HepG2 (cell line): ENCODE measurements at regions not wholly inside any gene's neighbourhood (a gene's known extent, or its start where the extent isn't known, plus 50 kb on each side); places are given as distances from the start of the nearest gene placed in this dataset.

Experiments
- ARNTL ChIP-seq: sonication (generic); formaldehyde crosslinking; IDR thresholded peaks from 2 replicates; pipeline ENCODE4 v1.4.0; 2020; ENCODE audit warnings: mild to moderate bottlenecking, missing genetic modification reagents
- CBX5 ChIP-seq: sonication (generic); formaldehyde crosslinking; IDR thresholded peaks from 2 replicates; pipeline ENCODE4 v1.4.0; 2020; ENCODE audit warnings: missing genetic modification reagents, borderline replicate concordance
- DPF2 ChIP-seq: sonication (generic); formaldehyde crosslinking; IDR thresholded peaks from 2 replicates; pipeline ENCODE4 v1.4.0; 2020; ENCODE audit warnings: mild to moderate bottlenecking, low read depth, missing genetic modification reagents, borderline replicate concordance
- HDAC6 ChIP-seq: fragments of 200-600 bp; sonication (generic); IDR thresholded peaks from 2 replicates; pipeline ENCODE4 v1.7.0; 2017; ENCODE audit warnings: mild to moderate bottlenecking, antibody characterized with exemption, low read length, low read depth
- HOXD1 ChIP-seq: sonication (generic); formaldehyde crosslinking; IDR thresholded peaks from 2 replicates; pipeline ENCODE4 v1.5.0; 2020; ENCODE audit warnings: missing genetic modification reagents
- KLF11 ChIP-seq: IDR thresholded peaks from 2 replicates; pipeline ENCODE4 v1.6.1; 2016; ENCODE audit warnings: missing compliant biosample characterization
- MYC ChIP-seq: sonication (generic); formaldehyde crosslinking; IDR thresholded peaks from 2 replicates; pipeline ENCODE4 v1.9.0; 2021; ENCODE audit warnings: missing genetic modification reagents, borderline replicate concordance
- PAX8 ChIP-seq: sonication (generic); formaldehyde crosslinking; IDR thresholded peaks from 2 replicates; pipeline ENCODE4 v1.8.0; 2022; ENCODE audit warnings: mild to moderate bottlenecking, missing genetic modification reagents, borderline replicate concordance
- PTBP1 ChIP-seq: fragments of 200-400 bp; formaldehyde crosslinking; IDR thresholded peaks from 2 replicates; pipeline ENCODE4 v1.6.1; 2018; ENCODE audit warnings: low read length, low read depth; ENCODE audit not compliant: poor library complexity, severe bottlenecking
- SALL2 ChIP-seq: sonication (generic); formaldehyde crosslinking; IDR thresholded peaks from 2 replicates; pipeline ENCODE4 v1.8.1; 2023; ENCODE audit warnings: mild to moderate bottlenecking, missing genetic modification reagents, inconsistent platforms
- SP5 ChIP-seq: IDR thresholded peaks from 2 replicates; pipeline ENCODE4 v1.6.1; 2016; ENCODE audit warnings: low read depth, borderline replicate concordance
- SUZ12 ChIP-seq: fragments of 150-350 bp; IDR thresholded peaks from 2 replicates; pipeline ENCODE4 v1.6.1; 2014; ENCODE audit warnings: low read depth, low read length
- THAP11 ChIP-seq: IDR thresholded peaks from 2 replicates; pipeline ENCODE4 v1.6.1; 2016; ENCODE audit warnings: missing biosample characterization, missing genetic modification reagents
- ZBTB26 ChIP-seq: IDR thresholded peaks from 2 replicates; pipeline ENCODE4 v1.6.1; 2016; ENCODE audit warnings: missing compliant biosample characterization, missing genetic modification reagents, borderline replicate concordance
- ZFP90 ChIP-seq: sonication (generic); formaldehyde crosslinking; IDR thresholded peaks from 2 replicates; pipeline ENCODE4 v1.8.0; 2022; ENCODE audit warnings: missing genetic modification reagents, mild to moderate bottlenecking, inconsistent platforms, borderline replicate concordance
- ZFYVE20 ChIP-seq: sonication (generic); formaldehyde crosslinking; IDR thresholded peaks from 2 replicates; pipeline ENCODE4 v1.8.0; 2023; ENCODE audit warnings: low read depth, mild to moderate bottlenecking, moderate library complexity, missing genetic modification reagents, borderline replicate concordance
- ZNF136 ChIP-seq: sonication (generic); formaldehyde crosslinking; IDR thresholded peaks from 2 replicates; pipeline ENCODE4 v1.8.1; 2022; ENCODE audit warnings: low read depth, mild to moderate bottlenecking, moderate library complexity, missing genetic modification reagents
- ZNF24 ChIP-seq: fragments of 450-650 bp; IDR thresholded peaks from 2 replicates; pipeline ENCODE4 v1.6.1; 2017; ENCODE audit warnings: antibody characterized with exemption, mild to moderate bottlenecking
- ZNF292 ChIP-seq: sonication (generic); formaldehyde crosslinking; IDR thresholded peaks from 2 replicates; pipeline ENCODE4 v1.8.1; 2022; ENCODE audit warnings: mild to moderate bottlenecking, low read depth, missing genetic modification reagents, borderline replicate concordance
- ZNF331 ChIP-seq: sonication (generic); formaldehyde crosslinking; IDR thresholded peaks from 2 replicates; pipeline ENCODE4 v1.4.0; 2020; ENCODE audit warnings: missing genetic modification reagents
- ZNF432 ChIP-seq: sonication (generic); formaldehyde crosslinking; IDR thresholded peaks from 2 replicates; pipeline ENCODE4 v1.5.0; 2020; ENCODE audit warnings: missing genetic modification reagents, mild to moderate bottlenecking, borderline replicate concordance
- ZNF660 ChIP-seq: sonication (generic); formaldehyde crosslinking; IDR thresholded peaks from 2 replicates; pipeline ENCODE4 v1.5.1; 2020; ENCODE audit warnings: mild to moderate bottlenecking, low read depth, missing genetic modification reagents, borderline replicate concordance
- ZNF670 ChIP-seq: sonication (generic); formaldehyde crosslinking; IDR thresholded peaks from 2 replicates; pipeline ENCODE4 v1.8.0; 2022; ENCODE audit warnings: mild to moderate bottlenecking, missing genetic modification reagents, borderline replicate concordance
- ZNF672 ChIP-seq: sonication (generic); formaldehyde crosslinking; IDR thresholded peaks from 2 replicates; pipeline ENCODE4 v1.8.1; 2022; ENCODE audit warnings: missing genetic modification reagents
- ZNF781 ChIP-seq: sonication (generic); formaldehyde crosslinking; IDR thresholded peaks from 2 replicates; pipeline ENCODE4 v1.5.1; 2020; ENCODE audit warnings: borderline replicate concordance, mild to moderate bottlenecking, missing genetic modification reagents; ENCODE audit errors: not compliant biosample characterization
- TF ChIP-seq, protein P1 (sequence below), 2 experiments: fragments of 450-650 bp in 1 of 2; sonication (generic) in 1 of 2; formaldehyde crosslinking; IDR thresholded peaks; 2 replicates each; pipeline versions ENCODE4 v1.5.0 to v1.8.0; 2020 to 2022; ENCODE audit warnings: mild to moderate bottlenecking in 1 of 2, missing genetic modification reagents in 1 of 2
- TF ChIP-seq, protein P2 (sequence below): IDR thresholded peaks from 2 replicates; pipeline ENCODE4 v1.6.1; 2018; ENCODE audit warnings: missing genetic modification reagents
- TF ChIP-seq, protein P3 (sequence below): sonication (generic); formaldehyde crosslinking; IDR thresholded peaks from 2 replicates; pipeline ENCODE4 v1.8.1; 2023; ENCODE audit warnings: mild to moderate bottlenecking, missing genetic modification reagents, borderline replicate concordance

DNA sequence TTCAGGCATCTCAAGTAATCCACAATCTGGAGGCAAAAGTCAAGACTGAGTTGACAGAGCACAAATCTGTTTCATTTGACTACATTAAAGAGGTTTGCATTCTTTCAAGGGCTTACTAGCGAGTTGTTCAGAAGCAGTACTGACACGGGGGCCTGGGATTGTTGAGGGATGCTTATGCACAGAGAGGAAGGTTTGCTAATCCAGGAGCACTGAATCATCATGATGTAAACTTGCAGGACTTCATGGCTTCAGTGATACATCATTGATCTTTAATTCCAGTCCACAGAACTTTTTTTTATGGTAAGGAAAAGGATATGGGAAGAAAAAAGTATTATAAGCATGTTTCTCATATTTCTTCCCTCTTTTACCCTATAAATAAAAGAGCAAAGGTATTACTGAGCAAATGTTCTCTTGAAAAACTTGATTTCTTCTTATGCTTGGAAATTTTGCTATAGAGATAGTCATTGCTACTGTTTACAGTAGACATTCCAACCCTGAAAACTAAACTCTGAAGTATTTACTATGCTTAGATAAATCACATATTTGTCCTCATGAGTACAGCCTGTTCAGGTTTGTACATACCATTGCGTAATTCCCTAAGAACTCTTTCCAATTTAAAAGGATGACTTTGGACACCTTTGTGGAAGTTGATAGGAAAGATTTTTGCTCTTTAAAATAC lies 65.8 kb upstream of the KPNA3 start (continued):
- TF ChIP-seq ZNF292 (CRISPR knock-in tag) (no peak), ZFP90 (CRISPR knock-in tag) (no peak), ZNF672 (CRISPR knock-in tag) (no peak), ZNF660 (no peak), SP5 (no peak), HDAC6 (no peak), ZNF432 (CRISPR knock-in tag) (no peak), HOXD1 (peak; percentile 57; the same call in 1 of the 2 replicates), ZBTB26 (CRISPR knock-in tag) (no peak), THAP11 (CRISPR knock-in tag) (peak; percentile 60), MYC (CRISPR knock-in tag) (no peak), DPF2 (CRISPR knock-in tag) (peak; percentile 97), CBX5 (CRISPR knock-in tag) (no peak), SUZ12 (no peak), ZNF670 (CRISPR knock-in tag) (no peak), KLF11 (CRISPR knock-in tag) (no peak), ZNF781 (CRISPR knock-in tag) (no peak), ARNTL (CRISPR knock-in tag) (no peak), ZNF136 (CRISPR knock-in tag) (no peak), ZFYVE20 (CRISPR knock-in tag) (no peak), PTBP1 (no peak), PAX8 (no peak), ZNF331 (CRISPR knock-in tag) (no peak; the same call in 1 of the 2 replicates), ZNF24 (peak; percentile 41; the same call in 1 of the 2 replicates), SALL2 (CRISPR knock-in tag) (no peak)
- TF ChIP-seq, protein P1, sequence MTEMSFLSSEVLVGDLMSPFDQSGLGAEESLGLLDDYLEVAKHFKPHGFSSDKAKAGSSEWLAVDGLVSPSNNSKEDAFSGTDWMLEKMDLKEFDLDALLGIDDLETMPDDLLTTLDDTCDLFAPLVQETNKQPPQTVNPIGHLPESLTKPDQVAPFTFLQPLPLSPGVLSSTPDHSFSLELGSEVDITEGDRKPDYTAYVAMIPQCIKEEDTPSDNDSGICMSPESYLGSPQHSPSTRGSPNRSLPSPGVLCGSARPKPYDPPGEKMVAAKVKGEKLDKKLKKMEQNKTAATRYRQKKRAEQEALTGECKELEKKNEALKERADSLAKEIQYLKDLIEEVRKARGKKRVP (CRISPR knock-in tag; IDR thresholded peaks at IDR 0.05): peak in 1 of 2 experiments; percentile 61; a peak in 1 of 4 replicates
- TF ChIP-seq, protein P2, sequence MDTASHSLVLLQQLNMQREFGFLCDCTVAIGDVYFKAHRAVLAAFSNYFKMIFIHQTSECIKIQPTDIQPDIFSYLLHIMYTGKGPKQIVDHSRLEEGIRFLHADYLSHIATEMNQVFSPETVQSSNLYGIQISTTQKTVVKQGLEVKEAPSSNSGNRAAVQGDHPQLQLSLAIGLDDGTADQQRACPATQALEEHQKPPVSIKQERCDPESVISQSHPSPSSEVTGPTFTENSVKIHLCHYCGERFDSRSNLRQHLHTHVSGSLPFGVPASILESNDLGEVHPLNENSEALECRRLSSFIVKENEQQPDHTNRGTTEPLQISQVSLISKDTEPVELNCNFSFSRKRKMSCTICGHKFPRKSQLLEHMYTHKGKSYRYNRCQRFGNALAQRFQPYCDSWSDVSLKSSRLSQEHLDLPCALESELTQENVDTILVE (CRISPR knock-in tag): peak; percentile 64; the same call in 1 of the 2 replicates
- TF ChIP-seq, protein P3, sequence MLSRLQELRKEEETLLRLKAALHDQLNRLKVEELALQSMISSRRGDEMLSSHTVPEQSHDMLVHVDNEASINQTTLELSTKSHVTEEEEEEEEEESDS (CRISPR knock-in tag): no peak; the same call in 1 of the 2 replicates
